ENCODE measurements at regions not wholly inside any gene's neighbourhood (a gene's known extent, or its start where the extent isn't known, plus 50 kb on each side); places are given as distances from the start of the nearest gene placed in this dataset.

DNA sequence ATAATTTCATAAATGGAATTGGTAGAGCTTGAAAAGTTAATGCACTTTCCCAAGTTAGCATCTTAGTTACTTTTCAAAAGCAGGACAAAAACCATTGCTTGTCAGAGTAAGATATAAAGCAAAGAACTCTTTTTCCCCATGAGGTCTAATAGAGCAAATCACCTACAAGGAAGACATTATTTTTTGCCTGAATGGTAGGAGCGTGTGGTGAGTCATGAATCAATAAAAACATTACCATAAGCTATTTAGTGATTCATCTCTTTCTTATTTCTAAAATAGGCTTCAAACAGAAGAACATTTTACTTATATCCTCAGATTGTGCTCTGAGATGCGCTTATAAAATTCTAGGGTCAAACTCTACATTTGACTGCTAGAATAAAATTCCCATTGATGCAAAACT lies 109.4 kb upstream of the GPRIN3 start:
- DNase-seq: no peak

DNA sequence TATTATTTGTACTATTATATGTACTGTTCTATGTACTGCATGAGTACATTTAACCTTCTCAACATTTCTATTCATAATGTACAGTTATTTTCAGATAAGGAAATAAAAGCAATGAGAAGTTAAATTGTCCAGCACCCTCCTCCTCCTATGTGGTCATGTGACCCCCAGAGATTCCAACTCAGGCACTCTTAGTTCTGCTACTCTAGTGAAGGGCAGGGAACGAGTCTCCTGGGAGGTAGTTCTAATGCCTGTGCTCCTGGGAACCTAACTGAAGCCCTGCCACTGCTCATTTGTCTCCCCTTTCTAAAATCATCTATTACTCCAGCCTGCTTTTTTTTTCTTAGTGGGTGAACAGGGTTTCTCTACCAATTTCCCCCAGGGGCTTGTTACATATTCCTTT lies 105.9 kb upstream of the GPRIN3 start:
- no peak for DNase-seq

DNA sequence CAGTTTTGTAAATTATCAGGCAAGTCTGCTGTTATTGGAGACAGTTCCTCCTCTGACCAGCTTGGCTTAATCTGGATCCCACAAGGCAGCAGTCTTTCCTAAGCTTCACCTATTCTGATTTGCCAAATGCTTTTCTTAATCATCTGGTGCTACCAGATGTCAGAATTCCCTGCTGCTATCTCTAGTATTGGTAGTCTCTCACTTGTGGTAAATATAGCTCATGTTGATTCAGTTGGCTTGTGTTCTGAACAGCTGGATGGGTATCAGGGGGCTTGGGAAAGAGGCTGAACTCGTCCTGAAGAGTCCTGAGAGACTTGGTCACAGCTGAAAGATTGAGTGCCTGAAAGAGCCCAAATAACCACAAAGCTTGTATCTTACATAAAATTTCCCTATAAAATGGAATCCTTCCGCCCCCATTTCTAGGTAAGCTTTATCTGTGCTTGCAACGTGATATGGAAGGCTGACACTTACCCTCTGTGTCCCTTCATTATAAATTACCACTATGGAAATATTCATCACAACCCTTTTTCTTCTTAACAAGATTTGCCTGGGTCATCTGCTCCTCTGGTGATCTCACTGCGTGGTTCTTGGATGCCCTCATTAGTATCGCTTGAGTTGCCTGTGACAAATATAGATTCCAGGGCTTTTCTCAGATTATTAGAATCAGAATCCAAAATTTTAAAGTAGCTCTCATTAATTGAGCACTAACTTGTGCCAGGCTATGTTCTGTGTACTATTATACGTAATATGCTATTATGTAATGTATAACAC lies 104.1 kb upstream of the GPRIN3 start:
- DNase-seq: no peak

DNA sequence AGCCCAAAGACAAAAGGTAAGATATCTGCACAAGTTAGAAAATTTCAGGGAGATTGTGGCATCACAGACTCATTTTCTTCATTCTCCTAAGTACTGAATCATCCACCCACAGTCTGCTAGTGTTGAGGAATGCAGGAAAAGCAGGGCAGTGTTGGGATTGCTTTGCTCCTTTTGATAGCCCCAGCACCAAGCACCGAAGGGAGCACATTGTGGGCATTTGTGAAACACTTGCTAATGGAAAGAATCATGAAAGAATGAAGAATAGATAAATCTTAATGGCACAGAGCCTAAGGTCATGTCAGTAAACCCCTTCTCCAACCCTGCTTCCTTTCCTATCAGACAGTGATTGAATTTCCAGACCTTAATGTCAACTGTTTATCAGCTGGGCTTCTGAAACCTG lies 103.1 kb upstream of the GPRIN3 start:
- DNase-seq: no peak

DNA sequence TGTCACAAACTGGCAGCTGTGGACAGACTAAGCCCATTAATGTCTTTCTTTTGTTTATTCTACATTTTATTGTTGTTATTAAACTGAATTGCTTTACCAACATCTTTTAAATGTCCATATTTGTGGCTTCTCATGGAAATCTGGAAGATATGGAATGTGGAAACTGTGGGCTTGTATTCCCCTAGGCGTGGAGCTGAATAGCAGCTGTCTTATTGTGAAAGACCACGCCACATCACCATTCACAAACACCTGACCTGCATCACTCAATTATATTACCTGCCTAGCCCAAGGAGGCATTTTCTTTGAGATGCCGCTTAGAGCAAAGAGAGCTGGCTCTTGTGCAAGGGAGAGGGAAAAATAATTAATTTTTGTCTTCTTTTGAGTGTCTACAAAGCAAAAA lies 96.9 kb upstream of the GPRIN3 start:
- DNase-seq: no peak

DNA sequence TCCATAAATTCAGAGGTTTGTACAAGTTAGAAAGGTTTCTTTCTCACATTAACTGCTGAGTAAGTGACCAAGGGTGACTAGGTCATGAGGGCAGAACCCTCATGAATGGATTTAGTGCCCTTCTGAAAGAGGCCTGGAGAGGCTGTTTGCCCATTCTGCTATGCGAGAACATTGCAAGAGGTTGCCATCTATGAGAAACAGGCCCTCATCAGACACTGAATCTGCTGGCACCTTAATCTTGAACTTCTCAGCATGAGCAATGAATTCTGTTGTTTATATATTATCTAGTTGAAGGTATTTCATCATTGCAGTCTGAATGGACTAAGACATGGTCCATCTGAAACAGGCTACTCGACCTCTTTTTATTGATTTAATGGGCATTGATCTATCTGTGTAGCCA lies 96.2 kb upstream of the GPRIN3 start:
- DNase-seq: no peak

DNA sequence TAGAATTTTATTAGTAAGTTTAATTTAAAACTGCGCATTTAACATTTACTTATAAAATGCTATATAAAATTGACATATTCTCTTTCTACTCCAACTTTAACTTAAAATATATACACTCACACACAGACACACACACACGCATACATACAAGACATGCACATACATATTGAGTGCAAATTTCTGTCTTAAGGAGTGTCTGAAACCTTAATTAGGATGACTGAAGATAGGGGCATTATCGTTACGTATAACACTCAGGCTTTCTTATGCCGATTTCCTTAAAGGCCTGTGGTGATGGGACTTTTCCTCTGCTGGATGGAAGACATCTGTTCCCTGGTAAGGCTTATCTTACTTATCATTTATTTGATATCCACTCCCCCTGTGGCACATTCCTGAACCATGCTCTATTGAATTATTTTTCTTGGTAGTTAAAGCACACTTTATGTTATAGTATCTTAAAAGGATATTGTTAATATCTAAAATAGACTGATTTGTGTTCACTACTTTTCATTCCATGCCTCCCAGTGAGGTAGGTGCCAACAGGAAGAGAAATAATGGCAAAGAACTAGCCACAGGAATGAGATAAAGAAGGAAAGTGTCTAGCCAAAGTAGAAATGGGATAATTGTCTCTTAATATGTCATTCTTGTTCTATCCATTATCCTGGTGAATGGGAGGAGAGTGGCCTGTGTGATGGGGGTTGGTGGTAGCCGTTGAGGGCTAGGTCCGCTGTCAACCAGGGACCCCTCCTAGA lies 92.9 kb upstream of the GPRIN3 start:
- no peak for DNase-seq

DNA sequence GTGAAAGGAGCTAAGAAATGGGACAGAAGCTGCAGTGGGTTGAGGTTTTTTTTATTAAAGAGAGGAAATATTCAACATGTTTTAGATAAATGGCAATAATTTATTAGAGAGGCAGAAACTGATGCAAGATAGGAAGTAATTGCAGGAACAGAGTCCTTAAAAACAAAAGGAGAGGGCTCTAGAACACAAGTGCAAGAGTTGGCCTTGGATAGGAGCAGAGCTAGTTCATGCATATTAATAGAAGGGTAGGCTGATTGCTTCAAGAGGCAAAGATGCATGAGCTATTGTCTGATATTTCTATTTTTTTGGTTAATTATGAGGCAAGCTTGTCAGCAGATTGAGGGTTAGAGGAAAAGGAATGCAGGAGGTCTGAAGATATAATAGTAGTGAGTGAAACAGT lies 91.0 kb upstream of the GPRIN3 start:
- no peak for DNase-seq

DNA sequence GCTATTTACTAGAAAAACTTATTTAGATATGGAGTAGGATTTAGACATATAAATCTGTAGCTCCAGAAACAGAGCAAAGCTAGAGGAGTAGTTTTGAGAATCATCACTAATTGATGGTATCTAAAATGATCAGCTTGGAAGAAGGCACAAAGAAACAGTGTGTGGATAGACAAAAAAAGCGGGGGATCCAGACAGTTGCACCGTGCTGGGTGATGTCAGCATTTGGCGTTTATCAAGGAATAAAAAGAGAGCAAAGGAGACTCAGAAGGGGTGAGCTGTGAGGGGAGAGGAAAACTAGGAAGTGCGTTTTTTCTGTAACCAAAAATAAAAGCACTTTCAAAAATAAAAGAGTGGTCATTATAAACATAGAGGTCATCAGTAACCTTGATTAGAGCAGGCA lies 90.5 kb upstream of the GPRIN3 start:
- DNase-seq: no peak

DNA sequence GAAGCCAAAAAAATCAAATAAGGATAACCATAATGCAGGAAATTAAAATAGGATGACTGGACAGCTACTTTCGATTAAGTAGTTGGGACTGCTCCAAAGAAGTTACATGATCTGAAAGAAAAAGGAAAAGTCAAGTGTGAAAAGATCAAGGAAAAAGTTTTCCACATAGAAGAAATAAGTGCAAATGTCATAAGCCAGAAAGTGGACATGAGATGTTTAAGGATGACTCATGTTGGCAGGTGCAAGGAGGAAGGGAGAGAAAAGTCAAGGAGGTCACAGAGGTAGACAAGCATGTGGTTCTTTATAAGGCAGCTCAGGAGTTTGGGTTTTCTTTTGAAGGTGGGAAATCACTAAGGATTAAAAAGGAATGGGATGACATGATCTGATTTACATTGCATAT lies 89.8 kb upstream of the GPRIN3 start:
- no peak for DNase-seq

DNA sequence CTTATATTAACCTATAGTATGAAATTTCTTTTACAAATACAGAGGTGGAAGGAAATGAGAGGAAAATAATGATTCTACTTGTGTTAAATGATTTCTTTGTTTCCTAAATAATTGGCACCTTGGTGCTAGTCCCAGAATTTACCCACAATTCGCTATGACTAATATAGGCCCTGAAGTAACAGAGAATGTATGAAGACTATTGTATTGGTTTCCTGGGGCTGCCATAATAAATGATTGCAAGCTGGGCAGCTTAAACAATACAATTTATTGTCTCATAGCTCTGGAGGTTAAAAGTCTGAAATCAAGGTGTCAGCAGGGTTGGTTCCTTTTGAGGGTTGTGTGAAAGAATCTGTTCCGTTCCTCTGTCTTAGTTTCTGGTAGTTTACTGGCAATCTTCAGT lies 74.8 kb upstream of the GPRIN3 start:
- DNase-seq: no peak

DNA sequence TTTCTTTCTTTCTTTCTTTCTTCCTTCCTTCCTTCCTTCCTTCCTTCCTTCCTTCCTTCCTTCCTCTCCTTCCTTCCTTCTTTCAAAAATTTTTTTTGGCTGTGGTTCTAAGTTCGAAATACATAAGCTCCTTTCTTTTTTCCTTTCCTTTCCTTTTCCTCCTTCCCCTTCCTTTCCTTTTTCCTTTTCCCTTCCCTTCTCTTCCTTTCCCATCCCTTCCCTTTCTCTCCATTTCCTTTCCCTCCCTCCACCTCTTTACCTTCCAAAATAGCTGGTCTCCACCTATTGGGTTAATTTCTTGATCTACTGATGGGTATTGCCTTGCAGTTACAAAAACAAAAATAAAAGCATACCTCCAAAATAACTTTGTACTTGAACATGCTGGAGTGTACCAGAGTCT lies 73.4 kb upstream of the GPRIN3 start:
- DNase-seq: no peak

DNA sequence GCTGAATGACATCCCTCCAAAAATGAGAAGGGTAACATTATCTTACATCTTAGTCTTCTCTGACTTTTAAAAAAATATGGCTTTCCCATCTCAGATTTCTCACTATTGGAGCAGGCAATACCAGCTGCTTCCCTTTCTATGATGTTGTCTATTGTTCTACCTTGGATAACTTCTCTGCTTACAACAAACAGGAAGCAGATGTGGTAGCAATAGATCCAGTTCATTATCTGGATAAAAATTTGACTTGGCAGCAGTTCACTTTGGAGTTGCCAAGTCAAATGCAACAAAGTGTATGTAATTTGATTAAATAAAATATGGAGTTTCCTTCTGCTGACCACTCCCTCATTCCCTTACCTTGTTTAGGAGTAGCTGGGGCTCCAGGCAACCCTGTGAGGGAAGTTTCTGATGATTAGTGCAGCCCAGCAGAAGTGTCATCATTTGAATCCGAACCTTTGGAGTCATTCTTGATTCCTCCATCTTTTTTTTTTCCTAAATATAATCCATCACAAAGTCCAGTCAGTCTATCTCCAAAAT lies 72.0 kb upstream of the GPRIN3 start:
- no peak for DNase-seq

DNA sequence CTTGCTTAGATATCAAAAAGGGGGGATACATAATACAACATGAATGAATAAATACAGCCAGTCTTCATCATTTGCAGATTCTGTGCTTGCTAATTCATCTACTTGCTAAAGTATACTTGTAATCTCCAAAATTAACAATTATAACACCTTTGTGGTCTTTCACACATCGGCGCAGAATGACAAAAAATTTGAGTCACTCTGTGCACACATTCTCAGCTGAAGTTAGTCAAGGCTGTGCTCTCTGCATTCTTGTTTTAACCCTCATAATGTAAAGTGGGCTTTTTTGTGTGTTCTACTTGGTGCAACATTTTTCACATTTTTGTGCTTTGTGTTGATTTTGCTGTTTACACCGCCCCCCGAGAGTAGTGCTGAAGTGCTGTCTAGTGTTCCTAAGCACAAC lies 65.8 kb upstream of the GPRIN3 start:
- DNase-seq: no peak

DNA sequence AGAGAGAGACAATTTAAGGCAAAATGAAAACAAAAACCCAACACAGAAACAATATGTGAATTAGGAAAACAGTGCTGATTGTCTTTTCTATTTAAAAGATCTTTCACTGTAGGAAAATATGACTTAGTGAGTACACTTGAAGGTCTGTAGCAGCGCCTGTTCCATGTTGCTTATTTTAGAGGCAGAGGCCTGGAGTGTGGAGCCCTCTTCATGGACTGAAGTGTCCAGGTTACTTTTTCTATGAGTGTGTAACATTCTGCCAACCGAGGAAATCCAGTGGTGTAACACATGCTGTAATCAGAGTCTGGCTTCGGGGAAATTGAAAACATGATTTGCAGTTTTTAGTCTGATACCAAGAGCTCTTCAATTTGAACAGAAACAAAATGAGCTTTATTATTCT lies 64.0 kb upstream of the GPRIN3 start:
- no peak for DNase-seq

DNA sequence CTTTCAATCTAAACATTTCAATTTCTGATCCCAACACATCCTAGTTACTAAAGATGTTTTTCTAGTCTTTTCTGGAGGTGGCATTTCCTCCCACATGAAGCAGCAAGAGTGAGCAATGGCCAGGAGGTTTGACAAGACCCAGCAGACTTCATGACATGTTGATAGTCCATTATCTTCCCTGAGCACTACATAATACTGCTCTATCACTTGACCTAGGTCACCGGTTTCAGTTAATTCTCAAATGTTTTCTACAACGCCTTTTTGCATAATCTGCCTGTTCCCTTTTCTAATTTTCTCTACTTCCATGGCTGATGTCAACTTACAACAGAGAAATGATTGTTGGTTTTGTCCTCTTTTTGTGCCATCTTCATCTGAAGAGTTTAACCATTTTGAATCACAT lies 62.0 kb upstream of the GPRIN3 start:
- no peak for DNase-seq

DNA sequence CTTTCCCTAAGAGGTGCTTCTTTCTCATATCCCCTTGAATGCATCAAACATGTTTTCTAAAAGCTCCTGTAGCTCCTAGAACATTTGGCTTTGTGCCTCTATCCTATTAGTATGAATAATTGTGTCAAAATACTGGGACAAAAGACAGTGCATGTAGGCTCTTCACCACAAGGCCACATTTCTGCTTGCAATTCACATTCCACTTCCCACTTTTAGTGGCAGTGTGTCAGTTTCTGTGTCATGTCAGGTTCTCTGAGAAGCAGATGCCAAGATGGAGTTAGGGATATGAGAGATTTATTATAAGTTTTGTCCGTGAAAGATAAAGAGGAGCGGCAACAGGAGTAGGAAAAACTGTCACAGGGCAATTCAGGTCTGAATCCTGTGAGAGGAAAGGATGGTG lies 61.3 kb upstream of the GPRIN3 start:
- no peak for DNase-seq

DNA sequence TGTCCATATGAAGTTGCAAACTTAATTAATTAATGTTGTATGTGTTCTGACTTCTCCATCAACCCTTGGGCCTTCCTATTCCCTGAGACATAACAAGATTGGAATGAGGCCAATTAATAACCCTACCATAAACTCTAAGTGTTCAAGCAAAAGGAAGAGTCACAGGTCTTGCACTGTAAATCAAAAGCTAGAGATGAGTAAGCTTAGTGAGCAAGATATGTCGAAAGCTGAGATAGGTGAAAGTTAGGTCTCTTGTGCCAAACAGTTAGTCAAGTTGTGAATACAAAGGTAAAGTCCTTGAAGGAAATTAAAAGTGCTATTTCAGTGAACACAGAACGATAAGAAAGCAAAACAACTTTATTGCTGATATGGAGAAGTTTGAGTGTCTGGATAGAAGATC lies 58.2 kb upstream of the GPRIN3 start:
- no peak for DNase-seq

DNA sequence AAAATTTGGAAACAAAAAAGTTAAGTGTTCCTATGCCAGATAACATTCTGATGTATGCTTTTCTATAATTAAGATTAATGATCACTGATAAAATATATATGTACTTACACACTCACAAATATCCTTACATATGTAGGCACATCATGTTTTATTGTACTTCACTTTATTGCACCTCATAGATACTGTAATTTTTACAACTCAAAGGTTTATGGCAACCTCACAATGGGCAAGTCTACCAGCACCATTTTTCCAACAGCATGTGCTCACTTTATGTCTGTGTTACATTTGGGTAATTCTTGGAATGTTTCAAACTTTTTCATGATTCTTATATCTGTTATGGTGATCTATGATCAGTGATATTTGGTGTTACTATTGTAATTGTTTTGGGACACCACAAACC lies 57.8 kb upstream of the GPRIN3 start:
- no peak for DNase-seq

DNA sequence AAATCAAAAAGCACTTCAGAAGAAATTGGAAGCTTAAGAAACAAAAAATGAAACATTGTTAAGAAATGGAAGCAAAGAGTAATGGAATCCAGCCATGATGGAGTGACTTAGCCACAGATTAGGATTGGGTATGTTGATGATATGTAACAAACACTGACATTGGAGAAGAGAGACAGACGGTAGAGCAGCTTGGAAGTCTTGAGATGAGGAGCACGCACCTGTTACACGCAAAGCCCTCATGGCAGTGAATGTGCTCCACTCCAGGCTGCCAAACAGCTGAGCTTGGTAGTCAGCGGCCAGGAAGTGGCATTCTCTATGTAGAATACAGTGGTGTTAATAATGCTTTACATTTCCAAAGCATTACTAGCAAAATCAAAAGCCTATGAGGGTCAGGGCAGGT lies 56.9 kb upstream of the GPRIN3 start:
- no peak for DNase-seq

DNA sequence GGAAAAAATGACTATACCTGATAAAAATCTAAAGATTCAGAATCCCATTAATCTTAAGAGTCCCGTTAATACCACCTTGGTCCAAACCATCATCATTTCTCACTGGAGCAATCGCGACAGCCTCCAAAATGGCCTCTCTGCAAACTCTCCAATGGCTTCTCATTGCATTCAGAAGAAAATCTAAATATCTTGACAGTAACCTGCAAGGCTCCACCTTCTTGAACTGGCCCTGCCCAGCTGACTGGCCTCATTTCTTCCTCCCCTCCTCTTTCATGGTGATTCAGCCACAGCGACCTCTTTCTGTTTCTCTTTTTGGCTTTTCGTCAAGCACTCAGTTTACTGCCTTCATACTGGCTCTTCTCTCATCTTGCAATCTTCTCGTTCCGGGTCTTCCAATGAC lies 56.2 kb upstream of the GPRIN3 start:
- no peak for DNase-seq

DNA sequence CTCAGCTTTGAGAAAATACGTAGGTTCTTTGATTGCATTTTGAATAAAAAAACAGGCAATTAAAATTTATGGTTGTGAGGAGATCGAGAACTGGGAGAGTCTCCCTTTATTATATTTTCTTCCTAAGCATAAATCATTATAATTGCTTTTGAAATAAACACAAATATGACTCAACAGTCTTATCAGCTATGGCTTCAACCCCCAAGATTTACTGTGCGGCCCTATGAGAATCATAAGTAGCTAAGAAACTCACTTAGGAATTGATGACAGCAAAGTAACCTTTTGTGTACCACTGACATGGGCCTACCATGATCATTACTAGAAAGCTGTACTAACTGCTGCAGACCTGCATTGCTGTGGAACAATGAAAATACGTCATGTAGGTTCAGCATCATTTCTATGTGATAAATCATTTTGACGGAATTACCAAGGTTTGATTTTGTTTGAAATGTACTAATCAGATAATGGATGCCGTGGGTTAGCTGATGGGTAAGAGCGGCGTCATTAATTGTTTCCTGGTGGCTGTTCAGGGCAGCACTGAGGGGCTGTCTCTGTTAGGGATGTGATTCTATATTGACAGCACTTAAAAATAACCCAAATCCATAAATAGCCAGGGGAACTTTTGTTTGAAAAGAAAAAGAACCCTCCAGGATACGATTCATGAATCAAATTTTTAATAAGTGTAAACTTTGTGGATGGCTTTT lies 51.5 kb upstream of the GPRIN3 start:
- DNase-seq: no peak

DNA sequence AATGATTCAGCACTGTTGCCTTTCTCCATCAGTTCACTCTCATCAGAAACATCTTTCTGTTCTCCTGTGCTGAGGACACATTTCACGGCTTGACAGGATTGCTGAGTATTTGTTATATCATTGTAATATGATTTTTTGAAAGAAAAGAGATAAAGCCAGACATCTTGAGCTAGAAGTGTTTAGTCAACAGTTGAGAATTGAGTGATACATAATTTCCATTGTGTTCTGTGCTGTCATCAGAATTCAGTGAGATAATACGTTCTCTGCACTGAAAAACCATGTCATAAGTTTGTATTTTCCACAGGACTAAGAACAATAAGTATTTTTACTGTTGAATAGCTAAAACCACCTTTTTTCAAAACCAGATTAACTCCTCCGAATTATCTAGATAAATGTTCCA lies 50.2 kb upstream of the GPRIN3 start:
- DNase-seq: no peak
